ENCODE measurements at regions not wholly inside any gene's neighbourhood (a gene's known extent, or its start where the extent isn't known, plus 50 kb on each side); places are given as distances from the start of the nearest gene placed in this dataset.

DNA sequence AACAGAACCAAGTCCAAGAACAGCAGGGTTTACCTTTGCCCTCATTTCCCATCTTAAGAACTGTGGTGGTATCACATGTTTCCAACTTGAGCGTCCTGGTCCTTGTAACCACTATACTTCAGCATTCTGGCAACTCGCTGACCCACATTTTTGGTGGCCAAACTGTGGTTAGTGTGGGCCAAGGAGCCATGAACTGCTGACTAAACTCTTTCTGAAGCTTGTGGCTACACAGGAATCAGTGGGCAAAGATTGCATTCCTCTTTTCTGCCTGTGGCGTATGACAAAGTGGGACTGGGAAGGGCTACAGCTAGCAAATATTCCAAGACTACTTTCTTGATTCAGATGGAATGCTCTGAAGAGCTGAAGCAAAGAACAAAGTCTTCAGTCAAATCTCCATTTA is 106.3 kb upstream of the MID1 start:
- H3K4me1 ChIP-seq (ENCODE audit: insufficient read depth, poor library complexity, severe bottlenecking) = no peaks in the 10 kb centered on the region
- TF ChIP-seq, protein P1, sequence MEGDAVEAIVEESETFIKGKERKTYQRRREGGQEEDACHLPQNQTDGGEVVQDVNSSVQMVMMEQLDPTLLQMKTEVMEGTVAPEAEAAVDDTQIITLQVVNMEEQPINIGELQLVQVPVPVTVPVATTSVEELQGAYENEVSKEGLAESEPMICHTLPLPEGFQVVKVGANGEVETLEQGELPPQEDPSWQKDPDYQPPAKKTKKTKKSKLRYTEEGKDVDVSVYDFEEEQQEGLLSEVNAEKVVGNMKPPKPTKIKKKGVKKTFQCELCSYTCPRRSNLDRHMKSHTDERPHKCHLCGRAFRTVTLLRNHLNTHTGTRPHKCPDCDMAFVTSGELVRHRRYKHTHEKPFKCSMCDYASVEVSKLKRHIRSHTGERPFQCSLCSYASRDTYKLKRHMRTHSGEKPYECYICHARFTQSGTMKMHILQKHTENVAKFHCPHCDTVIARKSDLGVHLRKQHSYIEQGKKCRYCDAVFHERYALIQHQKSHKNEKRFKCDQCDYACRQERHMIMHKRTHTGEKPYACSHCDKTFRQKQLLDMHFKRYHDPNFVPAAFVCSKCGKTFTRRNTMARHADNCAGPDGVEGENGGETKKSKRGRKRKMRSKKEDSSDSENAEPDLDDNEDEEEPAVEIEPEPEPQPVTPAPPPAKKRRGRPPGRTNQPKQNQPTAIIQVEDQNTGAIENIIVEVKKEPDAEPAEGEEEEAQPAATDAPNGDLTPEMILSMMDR (IDR thresholded peaks at IDR 0.05; ENCODE audit: poor library complexity, severe bottlenecking) = no peak
- H3K36me3 ChIP-seq (ENCODE audit: low read depth) = no peaks in the 10 kb centered on the region
- DNase-seq (ENCODE audit: low spot score) (no peak), ATAC-seq (ENCODE audit: low read depth) (no peak)
- no peak overlapping the region for H3K4me3 ChIP-seq (ENCODE audit: severe bottlenecking)
- H3K27ac ChIP-seq (ENCODE audit: poor library complexity, severe bottlenecking) = no peak overlapping the region
- H3K27me3 ChIP-seq (ENCODE audit: insufficient read depth, poor library complexity, severe bottlenecking) = no peaks in the 10 kb centered on the region
- no peaks in the 10 kb centered on the region for H3K9me3 ChIP-seq (ENCODE audit: severe bottlenecking)

DNA sequence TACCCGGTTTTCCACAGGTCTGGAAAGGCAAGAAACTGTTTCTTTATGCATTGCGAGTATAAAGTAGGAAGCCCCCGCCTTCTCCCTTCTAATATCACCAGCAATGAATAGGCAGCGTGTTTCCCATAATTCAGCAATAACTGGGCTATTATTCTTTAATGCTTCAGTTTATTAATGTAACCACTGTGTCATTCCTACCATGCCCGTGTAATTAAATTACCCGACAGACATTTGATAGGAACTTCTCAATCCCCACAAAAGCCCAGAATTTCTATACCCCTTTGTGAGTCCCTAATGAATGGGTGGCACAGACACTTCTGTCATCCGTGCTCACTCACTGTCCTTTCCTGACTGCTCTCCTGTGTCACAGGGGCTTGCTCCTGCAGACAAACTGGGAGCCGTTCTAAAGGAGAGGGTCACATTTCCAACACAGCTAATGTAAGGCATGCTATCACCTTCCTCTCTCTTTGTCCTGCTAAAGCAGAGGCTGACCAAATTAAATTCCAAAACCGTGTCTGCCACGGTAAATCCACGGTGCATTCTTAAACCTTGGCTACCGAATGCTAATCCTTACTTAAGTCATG is 108.5 kb upstream of the MID1 start:
- no peak overlapping the region for H3K27ac ChIP-seq (ENCODE audit: poor library complexity, severe bottlenecking)
- DNase-seq (ENCODE audit: low spot score) = no peak
- H3K9me3 ChIP-seq (ENCODE audit: severe bottlenecking) = no peaks in the 10 kb centered on the region
- H3K36me3 ChIP-seq (ENCODE audit: low read depth) = no peaks in the 10 kb centered on the region
- no peak overlapping the region for H3K4me3 ChIP-seq (ENCODE audit: severe bottlenecking)
- H3K4me1 ChIP-seq (ENCODE audit: insufficient read depth, poor library complexity, severe bottlenecking) = no peaks in the 10 kb centered on the region
- no peaks in the 10 kb centered on the region for H3K27me3 ChIP-seq (ENCODE audit: insufficient read depth, poor library complexity, severe bottlenecking)
- TF ChIP-seq, protein P1 (IDR thresholded peaks at IDR 0.05; ENCODE audit: poor library complexity, severe bottlenecking) = no peak
- no peak for ATAC-seq (ENCODE audit: low read depth)

DNA sequence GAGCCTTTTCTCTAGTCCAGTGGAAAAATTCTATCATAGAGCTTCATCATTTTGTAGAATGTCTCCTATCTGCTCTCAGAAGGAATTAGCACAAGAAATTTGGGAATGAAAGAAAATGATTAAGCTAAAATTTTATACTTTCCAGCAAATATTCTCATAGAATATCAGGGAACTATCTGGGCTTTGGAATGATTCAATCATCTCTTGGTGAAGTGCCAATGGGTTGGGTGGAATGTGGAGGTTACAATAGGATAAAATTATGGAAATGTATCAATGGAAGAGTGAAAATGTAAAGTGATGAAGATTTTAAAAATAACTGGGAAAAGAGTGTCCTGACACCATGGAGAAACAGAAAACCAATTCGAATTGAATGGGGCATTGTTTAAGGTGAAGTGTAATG is 119.0 kb upstream of the MID1 start:
- no peak overlapping the region for H3K27ac ChIP-seq (ENCODE audit: poor library complexity, severe bottlenecking)
- DNase-seq (ENCODE audit: low spot score) (no peak), ATAC-seq (ENCODE audit: low read depth) (no peak)
- TF ChIP-seq, protein P1 (IDR thresholded peaks at IDR 0.05; ENCODE audit: poor library complexity, severe bottlenecking) = no peak
- H3K4me3 ChIP-seq (ENCODE audit: severe bottlenecking) = no peak overlapping the region
- H3K9me3 ChIP-seq (ENCODE audit: severe bottlenecking) = no peaks in the 10 kb centered on the region
- no peaks in the 10 kb centered on the region for H3K4me1 ChIP-seq (ENCODE audit: insufficient read depth, poor library complexity, severe bottlenecking)
- H3K36me3 ChIP-seq (ENCODE audit: low read depth) = no peaks in the 10 kb centered on the region
- no peaks in the 10 kb centered on the region for H3K27me3 ChIP-seq (ENCODE audit: insufficient read depth, poor library complexity, severe bottlenecking)

DNA sequence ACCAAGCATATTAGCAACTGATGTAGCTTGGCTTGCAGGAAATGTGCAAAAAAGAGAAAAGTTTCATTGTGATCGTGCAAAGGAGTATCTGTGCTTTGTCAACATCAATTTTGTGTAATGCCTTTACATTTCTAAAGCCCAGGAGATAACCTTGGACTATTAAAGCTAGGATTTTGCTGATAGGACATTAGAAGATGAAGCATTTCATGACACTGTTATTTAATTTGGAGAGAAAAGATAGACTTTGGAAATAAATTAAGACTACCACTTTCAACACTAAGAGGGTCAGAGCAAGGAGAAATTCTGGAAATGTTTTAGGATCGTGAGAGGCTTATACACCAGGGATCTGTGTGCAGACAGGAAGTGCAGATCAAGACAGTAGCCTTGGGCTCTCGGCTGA is 120.6 kb upstream of the MID1 start:
- DNase-seq (ENCODE audit: low spot score) = no peak
- no peaks in the 10 kb centered on the region for H3K4me1 ChIP-seq (ENCODE audit: insufficient read depth, poor library complexity, severe bottlenecking)
- TF ChIP-seq, protein P1 (IDR thresholded peaks at IDR 0.05; ENCODE audit: poor library complexity, severe bottlenecking) = no peak
- no peak overlapping the region for H3K4me3 ChIP-seq (ENCODE audit: severe bottlenecking)
- no peak overlapping the region for H3K27ac ChIP-seq (ENCODE audit: poor library complexity, severe bottlenecking)
- H3K27me3 ChIP-seq (ENCODE audit: insufficient read depth, poor library complexity, severe bottlenecking) = no peaks in the 10 kb centered on the region
- H3K36me3 ChIP-seq (ENCODE audit: low read depth) = no peaks in the 10 kb centered on the region
- H3K9me3 ChIP-seq (ENCODE audit: severe bottlenecking) = no peaks in the 10 kb centered on the region
- ATAC-seq (ENCODE audit: low read depth) = no peak

DNA sequence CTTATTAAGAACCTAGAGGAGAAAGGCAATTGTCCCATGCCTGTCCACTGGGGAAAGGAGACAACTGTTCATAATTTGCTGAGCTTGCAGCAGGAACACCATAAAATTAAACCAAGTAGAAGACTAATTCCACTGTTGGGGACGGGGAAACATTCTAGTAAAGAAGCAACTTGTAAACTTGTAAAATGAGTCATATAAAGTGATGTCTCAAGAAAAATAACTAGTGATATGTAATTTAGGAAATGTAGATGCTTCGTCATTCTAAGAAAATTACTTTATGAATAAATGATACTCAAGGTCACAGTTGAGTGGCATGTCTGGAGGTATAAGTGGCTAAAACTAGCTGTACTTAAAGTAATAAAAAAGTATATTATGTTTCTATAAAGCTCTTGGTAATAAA is 121.2 kb upstream of the MID1 start:
- no peak overlapping the region for H3K4me3 ChIP-seq (ENCODE audit: severe bottlenecking)
- H3K9me3 ChIP-seq (ENCODE audit: severe bottlenecking) = no peaks in the 10 kb centered on the region
- H3K27me3 ChIP-seq (ENCODE audit: insufficient read depth, poor library complexity, severe bottlenecking) = no peaks in the 10 kb centered on the region
- DNase-seq (ENCODE audit: low spot score) (no peak), ATAC-seq (ENCODE audit: low read depth) (no peak)
- no peak overlapping the region for H3K27ac ChIP-seq (ENCODE audit: poor library complexity, severe bottlenecking)
- no peaks in the 10 kb centered on the region for H3K4me1 ChIP-seq (ENCODE audit: insufficient read depth, poor library complexity, severe bottlenecking)
- TF ChIP-seq, protein P1 (IDR thresholded peaks at IDR 0.05; ENCODE audit: poor library complexity, severe bottlenecking) = no peak
- no peaks in the 10 kb centered on the region for H3K36me3 ChIP-seq (ENCODE audit: low read depth)
